Neural cell (in vitro differentiated cells): ENCODE measurements at regions not wholly inside any gene's neighbourhood (a gene's known extent, or its start where the extent isn't known, plus 50 kb on each side); places are given as distances from the start of the nearest gene placed in this dataset.

Experiments
- EP300 ChIP-seq: fragments of 450-650 bp; conservative IDR thresholded peaks from 2 replicates; pipeline ENCODE4 v1.6.1; 2014; ENCODE audit warnings: antibody characterized with exemption, mild to moderate bottlenecking, moderate library complexity; ENCODE audit not compliant: poor library complexity, severe bottlenecking
- EZH2 ChIP-seq: fragments of 200-600, 300-800 bp; shearing (Covaris generic), sonication (generic); IDR thresholded peaks from 2 replicates; pipeline ENCODE4 v1.6.1; 2014; ENCODE audit warnings: antibody characterized with exemption, low read length, borderline replicate concordance, mild to moderate bottlenecking; ENCODE audit not compliant: insufficient read depth, poor library complexity, severe bottlenecking
- POLR2AphosphoS5 ChIP-seq: IDR thresholded peaks from 2 replicates; pipeline ENCODE4 v1.6.1; 2012
- RAD21 ChIP-seq: fragments of 450-650 bp; conservative IDR thresholded peaks from 2 replicates; pipeline ENCODE4 v1.6.1; 2014; ENCODE audit warnings: antibody characterized with exemption, mild to moderate bottlenecking, moderate library complexity
- TAF1 ChIP-seq: IDR thresholded peaks from 2 replicates; pipeline ENCODE4 v1.6.1; 2012; ENCODE audit warnings: low read depth
- TF ChIP-seq, protein P1 (sequence below): fragments of 450-650 bp; IDR thresholded peaks from 2 replicates; pipeline ENCODE4 v1.5.1; 2014; ENCODE audit warnings: antibody characterized with exemption, mild to moderate bottlenecking, moderate library complexity; ENCODE audit not compliant: poor library complexity, severe bottlenecking
- TF ChIP-seq, protein P2 (sequence below): IDR thresholded peaks from 2 replicates; pipeline ENCODE4 v1.6.1; 2012; ENCODE audit warnings: borderline replicate concordance

DNA sequence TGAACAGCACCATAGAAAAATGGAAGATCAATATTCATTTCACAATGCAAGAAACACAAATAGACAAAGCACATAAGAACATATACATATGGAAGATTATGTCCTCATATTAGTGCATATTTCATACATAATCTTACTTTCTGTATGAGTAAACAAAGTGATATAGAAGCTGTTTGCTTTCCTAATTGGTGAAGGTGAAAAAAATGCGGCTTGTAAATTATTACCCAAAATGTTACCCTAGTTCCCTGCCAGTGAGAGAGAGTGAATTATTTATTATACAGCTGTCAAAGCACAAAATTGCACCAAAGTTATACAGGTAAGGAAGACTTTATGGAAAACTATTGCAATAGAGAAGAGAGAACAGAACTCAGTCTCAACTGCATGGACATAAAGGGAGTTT, 1485.0 kb upstream of the CDH9 start:
- TF ChIP-seq, protein P1, sequence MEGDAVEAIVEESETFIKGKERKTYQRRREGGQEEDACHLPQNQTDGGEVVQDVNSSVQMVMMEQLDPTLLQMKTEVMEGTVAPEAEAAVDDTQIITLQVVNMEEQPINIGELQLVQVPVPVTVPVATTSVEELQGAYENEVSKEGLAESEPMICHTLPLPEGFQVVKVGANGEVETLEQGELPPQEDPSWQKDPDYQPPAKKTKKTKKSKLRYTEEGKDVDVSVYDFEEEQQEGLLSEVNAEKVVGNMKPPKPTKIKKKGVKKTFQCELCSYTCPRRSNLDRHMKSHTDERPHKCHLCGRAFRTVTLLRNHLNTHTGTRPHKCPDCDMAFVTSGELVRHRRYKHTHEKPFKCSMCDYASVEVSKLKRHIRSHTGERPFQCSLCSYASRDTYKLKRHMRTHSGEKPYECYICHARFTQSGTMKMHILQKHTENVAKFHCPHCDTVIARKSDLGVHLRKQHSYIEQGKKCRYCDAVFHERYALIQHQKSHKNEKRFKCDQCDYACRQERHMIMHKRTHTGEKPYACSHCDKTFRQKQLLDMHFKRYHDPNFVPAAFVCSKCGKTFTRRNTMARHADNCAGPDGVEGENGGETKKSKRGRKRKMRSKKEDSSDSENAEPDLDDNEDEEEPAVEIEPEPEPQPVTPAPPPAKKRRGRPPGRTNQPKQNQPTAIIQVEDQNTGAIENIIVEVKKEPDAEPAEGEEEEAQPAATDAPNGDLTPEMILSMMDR = no peak
- TF ChIP-seq POLR2AphosphoS5 (no peak), RAD21 (no peak), EP300 (no peak), EZH2 (no peak), TAF1 (no peak)
- TF ChIP-seq, protein P2, sequence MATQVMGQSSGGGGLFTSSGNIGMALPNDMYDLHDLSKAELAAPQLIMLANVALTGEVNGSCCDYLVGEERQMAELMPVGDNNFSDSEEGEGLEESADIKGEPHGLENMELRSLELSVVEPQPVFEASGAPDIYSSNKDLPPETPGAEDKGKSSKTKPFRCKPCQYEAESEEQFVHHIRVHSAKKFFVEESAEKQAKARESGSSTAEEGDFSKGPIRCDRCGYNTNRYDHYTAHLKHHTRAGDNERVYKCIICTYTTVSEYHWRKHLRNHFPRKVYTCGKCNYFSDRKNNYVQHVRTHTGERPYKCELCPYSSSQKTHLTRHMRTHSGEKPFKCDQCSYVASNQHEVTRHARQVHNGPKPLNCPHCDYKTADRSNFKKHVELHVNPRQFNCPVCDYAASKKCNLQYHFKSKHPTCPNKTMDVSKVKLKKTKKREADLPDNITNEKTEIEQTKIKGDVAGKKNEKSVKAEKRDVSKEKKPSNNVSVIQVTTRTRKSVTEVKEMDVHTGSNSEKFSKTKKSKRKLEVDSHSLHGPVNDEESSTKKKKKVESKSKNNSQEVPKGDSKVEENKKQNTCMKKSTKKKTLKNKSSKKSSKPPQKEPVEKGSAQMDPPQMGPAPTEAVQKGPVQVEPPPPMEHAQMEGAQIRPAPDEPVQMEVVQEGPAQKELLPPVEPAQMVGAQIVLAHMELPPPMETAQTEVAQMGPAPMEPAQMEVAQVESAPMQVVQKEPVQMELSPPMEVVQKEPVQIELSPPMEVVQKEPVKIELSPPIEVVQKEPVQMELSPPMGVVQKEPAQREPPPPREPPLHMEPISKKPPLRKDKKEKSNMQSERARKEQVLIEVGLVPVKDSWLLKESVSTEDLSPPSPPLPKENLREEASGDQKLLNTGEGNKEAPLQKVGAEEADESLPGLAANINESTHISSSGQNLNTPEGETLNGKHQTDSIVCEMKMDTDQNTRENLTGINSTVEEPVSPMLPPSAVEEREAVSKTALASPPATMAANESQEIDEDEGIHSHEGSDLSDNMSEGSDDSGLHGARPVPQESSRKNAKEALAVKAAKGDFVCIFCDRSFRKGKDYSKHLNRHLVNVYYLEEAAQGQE = no peak
